ENCODE measurements at regions not wholly inside any gene's neighbourhood (a gene's known extent, or its start where the extent isn't known, plus 50 kb on each side); places are given as distances from the start of the nearest gene placed in this dataset.

DNA sequence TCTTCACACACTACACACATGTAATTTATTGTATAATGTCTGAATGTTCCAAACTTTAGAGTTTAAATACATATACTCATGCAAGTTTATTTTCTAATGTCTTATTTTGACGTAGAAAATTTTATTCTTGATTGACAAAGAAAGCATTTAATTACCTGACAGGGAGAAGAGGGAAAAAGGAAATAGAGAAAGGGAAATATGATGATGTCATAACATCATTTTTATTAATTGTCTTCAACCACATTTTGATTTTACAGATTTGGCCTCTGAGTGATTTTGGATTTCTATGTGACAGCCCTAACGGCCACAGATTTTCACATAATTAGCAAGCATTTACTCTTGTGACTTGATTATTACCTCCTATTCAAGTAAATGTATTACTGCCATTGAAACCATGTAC is 106.1 kb upstream of the FSTL4 start:
- no peak for TF ChIP-seq CTCF (IDR thresholded peaks at IDR 0.05)
- no peak for TF ChIP-seq POLR2A (IDR thresholded peaks at IDR 0.05)
